ENCODE measurements at regions not wholly inside any gene's neighbourhood (a gene's known extent, or its start where the extent isn't known, plus 50 kb on each side); places are given as distances from the start of the nearest gene placed in this dataset.

DNA sequence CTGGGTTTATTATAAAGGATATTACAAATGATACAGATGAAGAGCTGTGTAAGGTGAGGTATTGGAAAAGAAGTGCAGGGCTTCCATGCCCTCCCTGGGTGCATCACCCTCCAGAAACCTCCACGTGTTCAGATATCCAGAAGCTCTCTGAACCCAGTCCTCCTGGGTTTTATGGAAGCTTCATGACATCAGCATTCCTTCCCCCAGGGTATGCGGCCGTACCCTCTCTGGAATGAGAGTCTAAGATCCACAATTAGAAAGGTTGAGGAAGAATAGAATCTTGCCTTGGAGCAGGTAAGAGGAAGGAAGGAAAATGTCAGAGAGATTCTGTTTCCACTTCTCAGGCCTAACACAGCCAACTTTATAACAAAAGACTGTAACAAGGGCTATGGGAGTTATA lies 208.2 kb upstream of the DCC start:
- no peak overlapping the region for H3K27ac ChIP-seq
- H3K4me1 ChIP-seq = no peaks in the 10 kb centered on the region
- TF ChIP-seq MAFK (IDR thresholded peaks at IDR 0.05; ENCODE audit: partially characterized antibody) (no peak), JUN (IDR thresholded peaks at IDR 0.05) (no peak), SREBF2 (IDR thresholded peaks at IDR 0.05) (no peak), BHLHE40 (IDR thresholded peaks at IDR 0.05; ENCODE audit: low read depth, low read length) (no peak), USF2 (IDR thresholded peaks at IDR 0.05) (no peak), HOXA7 (CRISPR knock-in tag; IDR thresholded peaks at IDR 0.05) (no peak), POLR2A (IDR thresholded peaks at IDR 0.05; ENCODE audit: low read length) (no peak), FOSL2 (IDR thresholded peaks at IDR 0.05) (no peak), FOSL2 (CRISPR knock-in tag; IDR thresholded peaks at IDR 0.05) (no peak), FOXS1 (CRISPR knock-in tag; IDR thresholded peaks at IDR 0.05) (no peak), PHF8 (IDR thresholded peaks at IDR 0.05; ENCODE audit: borderline replicate concordance, low read depth) (no peak), CBX2 (IDR thresholded peaks at IDR 0.05; ENCODE audit: borderline replicate concordance, low read depth) (no peak), RAD21 (conservative IDR thresholded peaks at IDR 0.05 in 1 of 2, IDR thresholded peaks at IDR 0.05 in 1 of 2) (no peak), REST (IDR thresholded peaks at IDR 0.05) (no peak), BCL3 (IDR thresholded peaks at IDR 0.05) (no peak), RCOR1 (IDR thresholded peaks at IDR 0.05; ENCODE audit: low read depth, low read length) (no peak), HDAC2 (IDR thresholded peaks at IDR 0.05) (no peak), SMC3 (IDR thresholded peaks at IDR 0.05) (no peak), EHF (CRISPR knock-in tag; IDR thresholded peaks at IDR 0.05) (no peak), MYC (IDR thresholded peaks at IDR 0.05; ENCODE audit: borderline replicate concordance, low read length) (no peak)
- TF ChIP-seq, protein P1, sequence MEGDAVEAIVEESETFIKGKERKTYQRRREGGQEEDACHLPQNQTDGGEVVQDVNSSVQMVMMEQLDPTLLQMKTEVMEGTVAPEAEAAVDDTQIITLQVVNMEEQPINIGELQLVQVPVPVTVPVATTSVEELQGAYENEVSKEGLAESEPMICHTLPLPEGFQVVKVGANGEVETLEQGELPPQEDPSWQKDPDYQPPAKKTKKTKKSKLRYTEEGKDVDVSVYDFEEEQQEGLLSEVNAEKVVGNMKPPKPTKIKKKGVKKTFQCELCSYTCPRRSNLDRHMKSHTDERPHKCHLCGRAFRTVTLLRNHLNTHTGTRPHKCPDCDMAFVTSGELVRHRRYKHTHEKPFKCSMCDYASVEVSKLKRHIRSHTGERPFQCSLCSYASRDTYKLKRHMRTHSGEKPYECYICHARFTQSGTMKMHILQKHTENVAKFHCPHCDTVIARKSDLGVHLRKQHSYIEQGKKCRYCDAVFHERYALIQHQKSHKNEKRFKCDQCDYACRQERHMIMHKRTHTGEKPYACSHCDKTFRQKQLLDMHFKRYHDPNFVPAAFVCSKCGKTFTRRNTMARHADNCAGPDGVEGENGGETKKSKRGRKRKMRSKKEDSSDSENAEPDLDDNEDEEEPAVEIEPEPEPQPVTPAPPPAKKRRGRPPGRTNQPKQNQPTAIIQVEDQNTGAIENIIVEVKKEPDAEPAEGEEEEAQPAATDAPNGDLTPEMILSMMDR (IDR thresholded peaks at IDR 0.05) = no peak
- ChIA-PET CTCF (no interaction called here), POLR2A (no interaction called here)
- WGBS (ENCODE audit: missing lambda C conversion rate) = 3% methylated on average over 3 of the region's 3 CpGs
- no peak overlapping the region for H3K4me3 ChIP-seq
- FAIRE-seq (no peak), ATAC-seq (no peak), DNase-seq (ENCODE audit: low read depth in 1 of 2, low spot score in 1 of 2) (no peak)
- H3K4me2 ChIP-seq = no peak overlapping the region
- H3K9me3 ChIP-seq = no peaks in the 10 kb centered on the region

DNA sequence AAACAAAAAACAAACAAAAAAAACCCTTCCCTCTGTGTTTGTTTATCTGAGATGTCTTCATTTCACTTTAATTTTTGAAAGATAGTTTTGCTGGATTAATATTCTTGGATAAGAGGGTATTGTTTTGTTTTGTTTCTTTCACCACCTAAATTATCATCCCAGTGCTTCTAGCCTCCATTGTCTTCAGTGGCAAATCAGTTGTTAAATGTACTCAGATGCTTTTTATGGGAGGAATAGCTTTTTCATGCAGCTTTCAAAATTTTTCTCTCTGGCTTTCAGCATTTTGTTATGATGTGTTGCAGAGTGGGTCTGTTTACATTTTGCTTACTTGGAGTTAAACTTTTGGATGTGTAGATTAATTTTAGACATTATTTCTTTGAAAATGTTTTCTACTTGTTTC lies 203.5 kb upstream of the DCC start:
- ATAC-seq (no peak), FAIRE-seq (no peak), DNase-seq (ENCODE audit: low read depth in 1 of 2, low spot score in 1 of 2) (no peak)
- CTCF ChIA-PET = no interaction called here
- Histone ChIP-seq H3K4me1 (no peaks in the 10 kb centered on the region), H3K4me2 (no peak overlapping the region), H3K9me3 (no peaks in the 10 kb centered on the region), H3K4me3 (no peak overlapping the region), H3K27ac (no peak overlapping the region)
- POLR2A ChIA-PET = no interaction called here
- TF ChIP-seq BCL3 (IDR thresholded peaks at IDR 0.05) = no peak
- TF ChIP-seq HOXA7 (CRISPR knock-in tag; IDR thresholded peaks at IDR 0.05) = no peak
- TF ChIP-seq CBX2 (IDR thresholded peaks at IDR 0.05; ENCODE audit: borderline replicate concordance, low read depth) = no peak
- no peak for TF ChIP-seq HDAC2 (IDR thresholded peaks at IDR 0.05)
- no peak for TF ChIP-seq GATA3 (IDR thresholded peaks at IDR 0.05; ENCODE audit: borderline replicate concordance)

Measured in A549 (cell line).